Natural killer cell treated with Interleukin-12 subunit alpha and Interleukin-12 subunit beta and Interleukin-15 and Interleukin-18, amount 100 ng/mL, for 72 hours (primary cell): ENCODE measurements at regions not wholly inside any gene's neighbourhood (a gene's known extent, or its start where the extent isn't known, plus 50 kb on each side); places are given as distances from the start of the nearest gene placed in this dataset.
"Not testable (repeated sequence)": the region's sequence is repeated elsewhere in the genome, so short reads cannot be mapped to it uniquely, and the experiment has no call there.

ENCODE experiments used
- ATAC-seq, 2 donors: fragments of 150-1000 bp; cut with Tn5 transposase in 1 of 2; sonication (Bioruptor Pico), chemical (Tn5 transposase) in 1 of 2; 2 replicates each; pipeline ENCODE4 v1.10.0; 2021
- DNase-seq: peaks from one replicate; pipeline ENCODE4 v3.0.0; 2022; ENCODE audit warnings: low spot score
- H3K27ac Mint-ChIP-seq, 2 donors: 1 replicate in 1 of 2; 2 replicates in 1 of 2; pipeline ENCODE4 v1.8.0; 2022; ENCODE audit warnings: mixed read lengths in 2 of 2, mild to moderate bottlenecking in 1 of 2, moderate library complexity in 1 of 2
- H3K27me3 Mint-ChIP-seq, 2 donors: 1 replicate in 1 of 2; 2 replicates in 1 of 2; pipeline ENCODE4 v1.8.0; 2022; ENCODE audit warnings: mixed read lengths in 2 of 2
- H3K36me3 Mint-ChIP-seq: one replicate; pipeline ENCODE4 v1.8.0; 2022; ENCODE audit warnings: mixed read lengths
- H3K4me1 Mint-ChIP-seq, 2 donors: 1 replicate in 1 of 2; 2 replicates in 1 of 2; pipeline ENCODE4 v1.8.0; 2022; ENCODE audit warnings: low read depth in 2 of 2, mixed read lengths in 2 of 2, mild to moderate bottlenecking in 1 of 2
- H3K4me3 Mint-ChIP-seq: one replicate; pipeline ENCODE4 v1.8.0; 2022; ENCODE audit warnings: mixed read lengths
- H3K9me3 Mint-ChIP-seq: 2 replicates; pipeline ENCODE4 v1.8.0; 2022; ENCODE audit warnings: mixed read lengths

- peak; percentile 69 to 87 for ATAC-seq
- H3K36me3 Mint-ChIP-seq, H3K4me3 Mint-ChIP-seq, H3K27ac Mint-ChIP-seq, DNase-seq, H3K4me1 Mint-ChIP-seq, H3K27me3 Mint-ChIP-seq, H3K9me3 Mint-ChIP-seq: not testable (repeated sequence)
Measured at GRCh38 chr1:83134322-83135014, 864.5 kb downstream of the TTLL7 start.

GRCh38 chr1:83131692-83131955 lies 867.3 kb downstream of the TTLL7 start:
- Mint-ChIP-seq H3K36me3 (peaks cover 5% of the 10 kb centered on the region), H3K9me3 (peaks cover 6% of the 10 kb centered on the region), H3K4me3 (no peak overlapping the region), H3K27ac (no peak overlapping the region), H3K4me1 (no peaks in the 10 kb centered on the region), H3K27me3 (no peaks in the 10 kb centered on the region)
- DNase-seq (no peak), ATAC-seq (no peak)

- peaks cover 11% of the 10 kb centered on the region for H3K9me3 Mint-ChIP-seq
- ATAC-seq (no peak), DNase-seq (no peak)
- no peak overlapping the region for H3K27ac Mint-ChIP-seq
- no peaks in the 10 kb centered on the region for H3K4me1 Mint-ChIP-seq
- no peaks in the 10 kb centered on the region for H3K27me3 Mint-ChIP-seq
- H3K36me3 Mint-ChIP-seq = peaks cover 5% of the 10 kb centered on the region
- no peak overlapping the region for H3K4me3 Mint-ChIP-seq
Measured at GRCh38 chr1:83130886-83131691, 867.8 kb downstream of the TTLL7 start.

- ATAC-seq = no peak
- DNase-seq = no peak
Measured at GRCh38 chr1:83129107-83129506, 869.8 kb downstream of the TTLL7 start.

GRCh38 chr1:83125456-83125855 lies 873.5 kb downstream of the TTLL7 start:
- Mint-ChIP-seq H3K9me3 (peaks cover 10% of the 10 kb centered on the region), H3K27me3 (no peaks in the 10 kb centered on the region), H3K4me1 (no peaks in the 10 kb centered on the region), H3K27ac (no peak overlapping the region), H3K36me3 (peaks cover 4% of the 10 kb centered on the region), H3K4me3 (no peak overlapping the region)
- no peak for DNase-seq
- no peak for ATAC-seq

More at GRCh38 chr1:83129107-83129506, 869.8 kb downstream of the TTLL7 start:
- Mint-ChIP-seq H3K36me3 (peaks cover 8% of the 10 kb centered on the region), H3K27me3 (no peaks in the 10 kb centered on the region), H3K27ac (no peak overlapping the region), H3K4me1 (no peaks in the 10 kb centered on the region), H3K4me3 (no peak overlapping the region), H3K9me3 (peaks cover 13% of the 10 kb centered on the region)

- Mint-ChIP-seq H3K27me3 (no peaks in the 10 kb centered on the region), H3K36me3 (peaks cover 4% of the 10 kb centered on the region), H3K9me3 (peaks cover 21% of the 10 kb centered on the region), H3K4me1 (no peaks in the 10 kb centered on the region), H3K4me3 (no peak overlapping the region), H3K27ac (no peak overlapping the region)
- DNase-seq (no peak), ATAC-seq (no peak)
Measured at GRCh38 chr1:83123019-83123418, 875.9 kb downstream of the TTLL7 start.

GRCh38 chr1:83118472-83118871 lies 880.5 kb downstream of the TTLL7 start:
- peaks cover 18% of the 10 kb centered on the region for H3K9me3 Mint-ChIP-seq

GRCh38 chr1:83117030-83117429 lies 881.9 kb downstream of the TTLL7 start:
- not testable (repeated sequence) for DNase-seq, H3K27ac Mint-ChIP-seq, H3K4me3 Mint-ChIP-seq, H3K27me3 Mint-ChIP-seq, H3K4me1 Mint-ChIP-seq, ATAC-seq, H3K36me3 Mint-ChIP-seq
- H3K9me3 Mint-ChIP-seq = peaks cover 18% of the 10 kb centered on the region

More at GRCh38 chr1:83118472-83118871, 880.5 kb downstream of the TTLL7 start:
- DNase-seq = no peak
- ATAC-seq = no peak
- H3K27ac Mint-ChIP-seq = no peak overlapping the region
- peaks cover 0 to 3% of the 10 kb centered on the region in 2 donors for H3K4me1 Mint-ChIP-seq
- no peak overlapping the region for H3K4me3 Mint-ChIP-seq
- H3K27me3 Mint-ChIP-seq = no peaks in the 10 kb centered on the region
- H3K36me3 Mint-ChIP-seq = no peaks in the 10 kb centered on the region

- ATAC-seq (no peak), DNase-seq (no peak)
- Mint-ChIP-seq H3K27me3 (no peaks in the 10 kb centered on the region), H3K36me3 (peaks cover 6% of the 10 kb centered on the region), H3K27ac (no peak overlapping the region), H3K4me1 (peaks cover 0 to 3% of the 10 kb centered on the region in 2 donors), H3K9me3 (peaks cover 25% of the 10 kb centered on the region), H3K4me3 (no peak overlapping the region)
Measured at GRCh38 chr1:83115785-83116184, 883.1 kb downstream of the TTLL7 start.

- Mint-ChIP-seq H3K4me3 (no peak overlapping the region), H3K36me3 (peaks cover 6% of the 10 kb centered on the region), H3K4me1 (peaks cover 0 to 3% of the 10 kb centered on the region in 2 donors), H3K27me3 (no peaks in the 10 kb centered on the region), H3K27ac (no peak overlapping the region), H3K9me3 (peaks cover 20% of the 10 kb centered on the region)
- ATAC-seq (no peak), DNase-seq (no peak)
Measured at GRCh38 chr1:83114136-83114834, 884.6 kb downstream of the TTLL7 start.

- Mint-ChIP-seq H3K27me3 (no peaks in the 10 kb centered on the region), H3K27ac (no peak overlapping the region), H3K4me3 (no peak overlapping the region), H3K9me3 (peaks cover 20% of the 10 kb centered on the region), H3K36me3 (peaks cover 6% of the 10 kb centered on the region), H3K4me1 (peaks cover 0 to 3% of the 10 kb centered on the region in 2 donors)
- DNase-seq (no peak), ATAC-seq (no peak)
Measured at GRCh38 chr1:83113652-83114051, 885.3 kb downstream of the TTLL7 start.

GRCh38 chr1:83112248-83112885 lies 886.6 kb downstream of the TTLL7 start:
- Mint-ChIP-seq H3K27ac (no peak overlapping the region), H3K9me3 (peaks cover 22% of the 10 kb centered on the region), H3K27me3 (no peaks in the 10 kb centered on the region), H3K4me1 (peaks cover 0 to 3% of the 10 kb centered on the region in 2 donors), H3K36me3 (peaks cover 6% of the 10 kb centered on the region), H3K4me3 (no peak overlapping the region)
- no peak for DNase-seq
- ATAC-seq = no peak

GRCh38 chr1:83110156-83110555 lies 888.8 kb downstream of the TTLL7 start:
- Mint-ChIP-seq H3K27ac (no peak overlapping the region), H3K4me1 (peaks cover 0 to 3% of the 10 kb centered on the region in 2 donors), H3K36me3 (peaks cover 6% of the 10 kb centered on the region), H3K27me3 (no peaks in the 10 kb centered on the region), H3K9me3 (peaks cover 19% of the 10 kb centered on the region), H3K4me3 (no peak overlapping the region)
- ATAC-seq (no peak), DNase-seq (no peak)

GRCh38 chr1:83109692-83110091 lies 889.2 kb downstream of the TTLL7 start:
- H3K4me1 Mint-ChIP-seq = peaks cover 0 to 3% of the 10 kb centered on the region in 2 donors
- ATAC-seq (no peak), DNase-seq (no peak)
- H3K36me3 Mint-ChIP-seq = peaks cover 6% of the 10 kb centered on the region
- peaks cover 19% of the 10 kb centered on the region for H3K9me3 Mint-ChIP-seq
- no peak overlapping the region for H3K27ac Mint-ChIP-seq
- no peak overlapping the region for H3K4me3 Mint-ChIP-seq
- H3K27me3 Mint-ChIP-seq = no peaks in the 10 kb centered on the region
